ENCODE measurements at regions not wholly inside any gene's neighbourhood (a gene's known extent, or its start where the extent isn't known, plus 50 kb on each side); places are given as distances from the start of the nearest gene placed in this dataset.

DNA sequence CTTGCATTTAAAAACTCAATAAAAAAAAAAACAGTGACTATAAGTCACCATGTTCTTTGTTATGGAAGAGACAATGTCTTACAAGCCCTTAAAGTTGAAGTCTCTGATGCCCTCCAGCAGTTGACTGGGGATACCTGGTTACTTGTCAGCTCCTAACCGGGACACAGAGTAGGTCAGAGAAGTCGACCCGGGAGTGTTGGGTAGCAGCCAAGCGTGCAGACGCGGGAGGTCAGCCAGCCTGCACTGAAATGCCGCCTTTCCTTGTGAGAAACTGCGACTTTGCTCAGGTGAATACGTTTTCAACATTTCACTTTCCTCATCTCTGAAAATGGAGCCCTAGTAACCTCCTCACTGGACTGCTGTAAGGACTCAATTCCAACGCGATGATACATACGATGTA lies 81.8 kb downstream of the F11 start:
- H3K36me3 Mint-ChIP-seq (ENCODE audit: insufficient read depth), result peaks cover 1% of the 10 kb centered on the region
- DNase-seq (ENCODE audit: low spot score in 2 of 2) (no peak), ATAC-seq (replicated peaks; ENCODE audit: extremely low read depth, poor library complexity, severe bottlenecking) (no peak)
- H3K4me3 Mint-ChIP-seq, result no peak overlapping the region
- H3K27me3 Mint-ChIP-seq, result no peaks in the 10 kb centered on the region
- no peaks in the 10 kb centered on the region for H3K9me3 Mint-ChIP-seq
- no peak overlapping the region for H3K27ac Mint-ChIP-seq (ENCODE audit: low read depth)
- no peaks in the 10 kb centered on the region for H3K4me1 Mint-ChIP-seq

DNA sequence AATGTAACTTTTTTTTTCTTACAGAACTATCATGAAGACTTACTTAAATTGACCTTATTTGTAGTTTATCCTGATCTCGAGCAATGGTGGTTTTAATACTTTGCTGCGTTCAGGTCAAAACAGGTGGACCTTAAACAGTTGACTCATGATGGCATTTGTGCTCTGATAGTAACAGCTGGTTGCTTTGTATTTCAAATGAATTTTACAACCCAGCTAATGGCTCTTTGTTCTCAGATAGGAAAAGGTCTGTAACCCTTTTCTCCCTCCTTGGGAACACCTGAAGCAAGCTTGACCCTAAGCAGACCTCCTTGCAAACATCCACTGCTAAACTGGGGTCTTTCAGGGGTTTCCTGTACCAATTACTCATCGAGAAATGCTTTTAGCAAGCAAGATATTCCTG lies 79.2 kb downstream of the F11 start:
- no peaks in the 10 kb centered on the region for H3K9me3 Mint-ChIP-seq

DNA sequence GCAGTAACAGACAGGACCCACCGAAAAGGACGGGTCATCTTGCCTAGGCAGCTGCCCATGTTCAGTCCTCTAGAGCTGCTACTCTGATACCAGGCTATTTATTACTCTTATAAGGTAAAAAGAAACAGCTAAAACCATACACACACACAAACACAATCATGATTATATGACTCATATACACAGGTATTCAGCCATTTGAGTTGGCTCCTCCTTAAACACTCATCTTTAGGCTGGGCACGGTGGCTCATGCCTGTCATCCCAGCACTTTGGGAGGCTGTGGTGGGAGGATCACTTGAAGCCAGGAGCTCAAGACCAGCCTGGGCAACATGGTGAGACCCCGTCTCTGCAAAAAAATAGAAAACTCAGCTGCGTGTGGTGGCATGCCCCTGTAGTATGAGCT lies 76.6 kb downstream of the F11 start:
- no peaks in the 10 kb centered on the region for H3K9me3 Mint-ChIP-seq
- no peak for DNase-seq (ENCODE audit: low spot score in 2 of 2)
- H3K27ac Mint-ChIP-seq (ENCODE audit: low read depth), result no peak overlapping the region
- no peak overlapping the region for H3K4me3 Mint-ChIP-seq
- ATAC-seq (replicated peaks; ENCODE audit: extremely low read depth, poor library complexity, severe bottlenecking), result no peak
- no peaks in the 10 kb centered on the region for H3K4me1 Mint-ChIP-seq
- H3K36me3 Mint-ChIP-seq (ENCODE audit: insufficient read depth), result peaks cover 1% of the 10 kb centered on the region
- no peaks in the 10 kb centered on the region for H3K27me3 Mint-ChIP-seq

More for the DNA sequence above, 79.2 kb downstream of the F11 start:
- DNase-seq (ENCODE audit: low spot score in 2 of 2) (no peak), ATAC-seq (replicated peaks; ENCODE audit: extremely low read depth, poor library complexity, severe bottlenecking) (no peak)
- no peak overlapping the region for H3K4me3 Mint-ChIP-seq
- H3K36me3 Mint-ChIP-seq (ENCODE audit: insufficient read depth), result peaks cover 1% of the 10 kb centered on the region
- no peaks in the 10 kb centered on the region for H3K27me3 Mint-ChIP-seq
- H3K27ac Mint-ChIP-seq (ENCODE audit: low read depth), result no peak overlapping the region
- no peaks in the 10 kb centered on the region for H3K4me1 Mint-ChIP-seq

DNA sequence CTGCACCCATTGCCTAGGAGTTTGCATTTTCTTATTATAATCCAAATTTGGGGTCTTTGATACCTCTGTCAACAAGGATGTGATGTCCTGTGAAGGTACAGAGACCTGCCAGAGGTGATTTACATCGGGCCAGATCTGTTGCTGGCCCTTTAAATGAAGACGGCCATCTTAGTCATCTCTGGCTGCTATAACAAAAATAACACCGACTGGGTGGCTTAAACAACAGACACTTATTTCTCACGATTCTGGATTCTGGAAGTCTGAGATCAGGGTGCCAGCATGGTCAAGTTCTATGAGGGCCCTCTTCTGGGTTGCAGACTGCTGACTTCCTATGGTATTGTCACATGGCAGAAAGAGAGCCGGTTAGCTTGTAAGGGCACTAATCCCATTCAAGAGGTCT lies 75.7 kb downstream of the F11 start:
- no peaks in the 10 kb centered on the region for H3K36me3 Mint-ChIP-seq (ENCODE audit: insufficient read depth)
- no peak overlapping the region for H3K27ac Mint-ChIP-seq (ENCODE audit: low read depth)
- no peak for DNase-seq (ENCODE audit: low spot score in 2 of 2)
- no peak for ATAC-seq (replicated peaks; ENCODE audit: extremely low read depth, poor library complexity, severe bottlenecking)
- H3K9me3 Mint-ChIP-seq, result no peaks in the 10 kb centered on the region
- H3K27me3 Mint-ChIP-seq, result no peaks in the 10 kb centered on the region
- no peaks in the 10 kb centered on the region for H3K4me1 Mint-ChIP-seq
- no peak overlapping the region for H3K4me3 Mint-ChIP-seq
